ENCODE measurements at regions not wholly inside any gene's neighbourhood (a gene's known extent, or its start where the extent isn't known, plus 50 kb on each side); places are given as distances from the start of the nearest gene placed in this dataset.
"Not testable (repeated sequence)": the region's sequence is repeated elsewhere in the genome, so short reads cannot be mapped to it uniquely, and the experiment has no call there.

- Histone ChIP-seq H3K27me3 (ENCODE audit: control insufficient read depth, insufficient read depth, low read length) (no peaks in the 10 kb centered on the region), H3K4me3 (ENCODE audit: low read length) (no peak overlapping the region), H3K9ac (ENCODE audit: low read length) (no peak overlapping the region), H3K27ac (ENCODE audit: low read depth, low read length) (no peak overlapping the region), H3K36me3 (ENCODE audit: control insufficient read depth, insufficient read depth, low read length) (no peaks in the 10 kb centered on the region), H3K4me1 (ENCODE audit: control insufficient read depth, insufficient read depth, low read length) (no peaks in the 10 kb centered on the region)
These were observed 375.8 kb downstream of the MDFIC start for GRCh38 chr7:115297656-115298055.

- Histone ChIP-seq H3K27me3 (ENCODE audit: control insufficient read depth, insufficient read depth, low read length) (no peaks in the 10 kb centered on the region), H3K27ac (ENCODE audit: low read depth, low read length) (no peak overlapping the region), H3K9ac (ENCODE audit: low read length) (no peak overlapping the region), H3K4me1 (ENCODE audit: control insufficient read depth, insufficient read depth, low read length) (no peaks in the 10 kb centered on the region), H3K4me3 (ENCODE audit: low read length) (no peak overlapping the region), H3K36me3 (ENCODE audit: control insufficient read depth, insufficient read depth, low read length) (no peaks in the 10 kb centered on the region)
These were observed 371.8 kb downstream of the MDFIC start for GRCh38 chr7:115293628-115294240.

- Histone ChIP-seq H3K9ac (ENCODE audit: low read length) (no peak overlapping the region), H3K27me3 (ENCODE audit: control insufficient read depth, insufficient read depth, low read length) (no peaks in the 10 kb centered on the region), H3K4me1 (ENCODE audit: control insufficient read depth, insufficient read depth, low read length) (no peaks in the 10 kb centered on the region), H3K27ac (ENCODE audit: low read depth, low read length) (no peak overlapping the region), H3K4me3 (ENCODE audit: low read length) (no peak overlapping the region), H3K36me3 (ENCODE audit: control insufficient read depth, insufficient read depth, low read length) (no peaks in the 10 kb centered on the region)
These were observed 370.5 kb downstream of the MDFIC start for GRCh38 chr7:115292381-115292780.

- Histone ChIP-seq H3K9ac (ENCODE audit: low read length) (no peak overlapping the region), H3K4me3 (ENCODE audit: low read length) (no peak overlapping the region), H3K27ac (ENCODE audit: low read depth, low read length) (no peak overlapping the region), H3K27me3 (ENCODE audit: control insufficient read depth, insufficient read depth, low read length) (no peaks in the 10 kb centered on the region), H3K36me3 (ENCODE audit: control insufficient read depth, insufficient read depth, low read length) (no peaks in the 10 kb centered on the region), H3K4me1 (ENCODE audit: control insufficient read depth, insufficient read depth, low read length) (no peaks in the 10 kb centered on the region)
These were observed 368.1 kb downstream of the MDFIC start for GRCh38 chr7:115289971-115290370.

GRCh38 chr7:115276791-115277190 lies 354.9 kb downstream of the MDFIC start:
- Histone ChIP-seq H3K36me3 (ENCODE audit: control insufficient read depth, insufficient read depth, low read length) (no peaks in the 10 kb centered on the region), H3K9ac (ENCODE audit: low read length) (no peak overlapping the region), H3K4me1 (ENCODE audit: control insufficient read depth, insufficient read depth, low read length) (no peaks in the 10 kb centered on the region), H3K4me3 (ENCODE audit: low read length) (no peak overlapping the region), H3K27ac (ENCODE audit: low read depth, low read length) (no peak overlapping the region), H3K27me3 (ENCODE audit: control insufficient read depth, insufficient read depth, low read length) (no peaks in the 10 kb centered on the region)

GRCh38 chr7:115273855-115274254 lies 352.0 kb downstream of the MDFIC start:
- not testable (repeated sequence) for H3K27me3 ChIP-seq (ENCODE audit: control insufficient read depth, insufficient read depth, low read length); H3K4me3 ChIP-seq (ENCODE audit: low read length); H3K9ac ChIP-seq (ENCODE audit: low read length); H3K4me1 ChIP-seq (ENCODE audit: control insufficient read depth, insufficient read depth, low read length); H3K27ac ChIP-seq (ENCODE audit: low read depth, low read length); H3K36me3 ChIP-seq (ENCODE audit: control insufficient read depth, insufficient read depth, low read length)

GRCh38 chr7:115273139-115273772 lies 351.4 kb downstream of the MDFIC start:
- no peaks in the 10 kb centered on the region for H3K4me1 ChIP-seq (ENCODE audit: control insufficient read depth, insufficient read depth, low read length)
- H3K27ac ChIP-seq (ENCODE audit: low read depth, low read length) = no peak overlapping the region
- H3K4me3 ChIP-seq (ENCODE audit: low read length) = no peak overlapping the region
- H3K36me3 ChIP-seq (ENCODE audit: control insufficient read depth, insufficient read depth, low read length) = no peaks in the 10 kb centered on the region
- no peaks in the 10 kb centered on the region for H3K27me3 ChIP-seq (ENCODE audit: control insufficient read depth, insufficient read depth, low read length)
- no peak overlapping the region for H3K9ac ChIP-seq (ENCODE audit: low read length)

- no peaks in the 10 kb centered on the region for H3K36me3 ChIP-seq (ENCODE audit: control insufficient read depth, insufficient read depth, low read length)
- no peaks in the 10 kb centered on the region for H3K4me1 ChIP-seq (ENCODE audit: control insufficient read depth, insufficient read depth, low read length)
- no peaks in the 10 kb centered on the region for H3K27me3 ChIP-seq (ENCODE audit: control insufficient read depth, insufficient read depth, low read length)
- H3K4me3 ChIP-seq (ENCODE audit: low read length) = no peak overlapping the region
- no peak overlapping the region for H3K27ac ChIP-seq (ENCODE audit: low read depth, low read length)
- no peak overlapping the region for H3K9ac ChIP-seq (ENCODE audit: low read length)
These were observed 349.7 kb downstream of the MDFIC start for GRCh38 chr7:115271332-115272235.

- no peak overlapping the region for H3K4me3 ChIP-seq (ENCODE audit: low read length)
- no peak overlapping the region for H3K27ac ChIP-seq (ENCODE audit: low read depth, low read length)
- H3K4me1 ChIP-seq (ENCODE audit: control insufficient read depth, insufficient read depth, low read length) = no peaks in the 10 kb centered on the region
- no peak overlapping the region for H3K9ac ChIP-seq (ENCODE audit: low read length)
- no peaks in the 10 kb centered on the region for H3K36me3 ChIP-seq (ENCODE audit: control insufficient read depth, insufficient read depth, low read length)
- no peaks in the 10 kb centered on the region for H3K27me3 ChIP-seq (ENCODE audit: control insufficient read depth, insufficient read depth, low read length)
These were observed 347.6 kb downstream of the MDFIC start for GRCh38 chr7:115269486-115269885.

- no peak overlapping the region for H3K27ac ChIP-seq (ENCODE audit: low read depth, low read length)
- no peaks in the 10 kb centered on the region for H3K27me3 ChIP-seq (ENCODE audit: control insufficient read depth, insufficient read depth, low read length)
- no peak overlapping the region for H3K4me3 ChIP-seq (ENCODE audit: low read length)
- H3K36me3 ChIP-seq (ENCODE audit: control insufficient read depth, insufficient read depth, low read length) = no peaks in the 10 kb centered on the region
- no peaks in the 10 kb centered on the region for H3K4me1 ChIP-seq (ENCODE audit: control insufficient read depth, insufficient read depth, low read length)
- no peak overlapping the region for H3K9ac ChIP-seq (ENCODE audit: low read length)
These were observed 345.6 kb downstream of the MDFIC start for GRCh38 chr7:115267503-115267902.

- no peak overlapping the region for H3K4me3 ChIP-seq (ENCODE audit: low read length)
- H3K4me1 ChIP-seq (ENCODE audit: control insufficient read depth, insufficient read depth, low read length) = no peaks in the 10 kb centered on the region
- H3K36me3 ChIP-seq (ENCODE audit: control insufficient read depth, insufficient read depth, low read length) = no peaks in the 10 kb centered on the region
- H3K9ac ChIP-seq (ENCODE audit: low read length) = no peak overlapping the region
- H3K27me3 ChIP-seq (ENCODE audit: control insufficient read depth, insufficient read depth, low read length) = no peaks in the 10 kb centered on the region
- H3K27ac ChIP-seq (ENCODE audit: low read depth, low read length) = no peak overlapping the region
These were observed 338.5 kb downstream of the MDFIC start for GRCh38 chr7:115260381-115260780.

- Histone ChIP-seq H3K27me3 (ENCODE audit: control insufficient read depth, insufficient read depth, low read length) (no peaks in the 10 kb centered on the region), H3K9ac (ENCODE audit: low read length) (no peak overlapping the region), H3K36me3 (ENCODE audit: control insufficient read depth, insufficient read depth, low read length) (no peaks in the 10 kb centered on the region), H3K27ac (ENCODE audit: low read depth, low read length) (no peak overlapping the region), H3K4me3 (ENCODE audit: low read length) (no peak overlapping the region), H3K4me1 (ENCODE audit: control insufficient read depth, insufficient read depth, low read length) (no peaks in the 10 kb centered on the region)
These were observed 330.6 kb downstream of the MDFIC start for GRCh38 chr7:115252461-115252860.
